H1 (cell line): ENCODE measurements at regions not wholly inside any gene's neighbourhood (a gene's known extent, or its start where the extent isn't known, plus 50 kb on each side); places are given as distances from the start of the nearest gene placed in this dataset.
A peak's percentile ranks its signal among the peaks of the same experiment; 100 is the strongest.

Source experiments
- CTCF ChIA-PET: fragments of 300-600 bp; sonication (Branson Sonifier 250); formaldehyde crosslinking; loops from one replicate; lab custom pipeline; 2021; ENCODE audit not compliant: partially characterized antibody; lab: Charles Lee
- POLR2A ChIA-PET: fragments of 300-600 bp; sonication (Branson Sonifier 250); formaldehyde crosslinking; loops from one replicate; lab custom pipeline; 2021; ENCODE audit warnings: inconsistent platforms; ENCODE audit not compliant: partially characterized antibody; lab: Charles Lee
- DNase-seq, 2 experiments: peaks; one replicate each; pipeline versions ENCODE4 v3.0.0 to v3.0.0-alpha.2; 2010 to 2022; ENCODE audit warnings: low spot score in 2 of 2, low read depth in 1 of 2, mixed read lengths in 1 of 2
- FAIRE-seq: peaks from 2 replicates; lab custom pipeline; 2011; peaks lifted over from hg19 to GRCh38; lab: Jason Lieb, UNC
- H2AFZ ChIP-seq: 2 replicates; pipeline ENCODE4 v1.8.1; 2012; ENCODE audit warnings: low read length, inconsistent platforms
- H2AK5ac ChIP-seq: 2 replicates; pipeline ENCODE4 v1.6.1; 2013; ENCODE audit warnings: low read depth, low read length
- H2BK120ac ChIP-seq: replicated peaks from 2 replicates; pipeline ENCODE3; 2013; ENCODE audit warnings: low read depth, low read length, inconsistent platforms
- H2BK12ac ChIP-seq: 2 replicates; pipeline ENCODE4 v1.6.1; 2013; ENCODE audit warnings: low read depth, low read length
- H2BK15ac ChIP-seq: 2 replicates; pipeline ENCODE4 v1.6.1; 2013; ENCODE audit warnings: low read length
- H2BK20ac ChIP-seq: 2 replicates; pipeline ENCODE4 v1.6.1; 2013; ENCODE audit warnings: low read length
- H2BK5ac ChIP-seq: 2 replicates; pipeline ENCODE4 v1.6.1; 2013; ENCODE audit warnings: low read depth, low read length
- H3K14ac ChIP-seq: 2 replicates; pipeline ENCODE4 v1.6.1; 2013; ENCODE audit warnings: inconsistent platforms; ENCODE audit not compliant: insufficient read length
- H3K18ac ChIP-seq: 2 replicates; pipeline ENCODE4 v1.6.1; 2013; ENCODE audit warnings: low read length; ENCODE audit errors: extremely low read depth
- H3K23ac ChIP-seq: 2 replicates; pipeline ENCODE4 v1.6.1; 2013; ENCODE audit warnings: inconsistent platforms; ENCODE audit not compliant: insufficient read length
- H3K23me2 ChIP-seq: 2 replicates; pipeline ENCODE4 v1.6.1; 2013; ENCODE audit warnings: low read depth, low read length
- H3K27ac ChIP-seq: 2 replicates; pipeline ENCODE4 v1.6.1; 2011; ENCODE audit warnings: low read depth, low read length, inconsistent platforms
- H3K27me3 ChIP-seq, 4 experiments: replicated peaks in 1 of 4; 1 replicate in 1 of 4; 2 replicates in 3 of 4; pipeline versions ENCODE4 v1.6.1 to v1.8.1; 2011 to 2013; ENCODE audit warnings: low read length in 3 of 4, mild to moderate bottlenecking in 3 of 4, inconsistent platforms in 2 of 4, mixed read lengths in 2 of 4, moderate library complexity in 1 of 4; ENCODE audit not compliant: control insufficient read depth in 3 of 4, insufficient read depth in 3 of 4; ENCODE audit errors: extremely low read depth in 1 of 4
- H3K36me3 ChIP-seq, 4 experiments: 2 replicates each; pipeline versions ENCODE4 v1.6.1 to v1.8.1; 2011 to 2013; ENCODE audit warnings: mild to moderate bottlenecking in 4 of 4, low read length in 3 of 4, moderate library complexity in 2 of 4, control low read depth in 1 of 4, inconsistent platforms in 1 of 4; ENCODE audit not compliant: insufficient read depth in 4 of 4, control insufficient read depth in 2 of 4
- H3K4ac ChIP-seq: replicated peaks from 2 replicates; pipeline ENCODE3; 2013; ENCODE audit warnings: low read length, low read depth, mixed read lengths, inconsistent platforms; ENCODE audit not compliant: insufficient read length
- H3K4me1 ChIP-seq, 4 experiments: replicated peaks in 1 of 4; 1 replicate in 1 of 4; 2 replicates in 3 of 4; pipeline versions ENCODE4 v1.6.1 to v1.8.1; 2011 to 2013; ENCODE audit warnings: low read length in 3 of 4, inconsistent platforms in 2 of 4, mixed read lengths in 1 of 4; ENCODE audit not compliant: insufficient read depth in 4 of 4, control insufficient read depth in 3 of 4
- H3K4me2 ChIP-seq, 2 experiments: 2 replicates each; pipeline versions ENCODE4 v1.6.1 to v1.8.1; 2011 to 2013; ENCODE audit warnings: low read depth in 2 of 2, low read length in 2 of 2, control low read depth in 1 of 2, inconsistent platforms in 1 of 2, mild to moderate bottlenecking in 1 of 2; ENCODE audit not compliant: insufficient read depth in 1 of 2
- H3K4me3 ChIP-seq, 4 experiments: fragments of 200-600, 300-600 bp in 1 of 4; sonication (generic), shearing (Covaris generic), sonication (Bioruptor Twin) in 1 of 4; 2 replicates each; pipeline versions ENCODE4 v1.5.1 to v1.8.1; 2011 to 2016; ENCODE audit warnings: low read length in 4 of 4, low read depth in 3 of 4, control low read depth in 2 of 4, inconsistent platforms in 2 of 4, mild to moderate bottlenecking in 2 of 4, mixed read lengths in 1 of 4, moderate library complexity in 1 of 4; ENCODE audit not compliant: insufficient read depth in 2 of 4; ENCODE audit errors: extremely low read depth in 1 of 4
- H3K56ac ChIP-seq: replicated peaks from 2 replicates; pipeline ENCODE3; 2013; ENCODE audit warnings: low read depth, mild to moderate bottlenecking, mixed read lengths, low read length, inconsistent platforms; ENCODE audit not compliant: insufficient read length
- H3K79me1 ChIP-seq: 2 replicates; pipeline ENCODE4 v1.6.1; 2013; ENCODE audit warnings: low read depth, low read length, control low read depth
- H3K79me2 ChIP-seq, 2 experiments: 2 replicates each; pipeline versions ENCODE4 v1.6.1 to v1.8.1; 2012 to 2013; ENCODE audit warnings: low read length in 2 of 2, mild to moderate bottlenecking in 2 of 2, inconsistent platforms in 1 of 2; ENCODE audit not compliant: insufficient read depth in 2 of 2, control insufficient read depth in 1 of 2
- H3K9ac ChIP-seq, 4 experiments: replicated peaks in 1 of 4; 1 replicate in 1 of 4; 2 replicates in 3 of 4; pipeline versions ENCODE4 v1.6.1 to v1.8.1; 2011 to 2013; ENCODE audit warnings: low read depth in 3 of 4, low read length in 3 of 4, control low read depth in 2 of 4, mild to moderate bottlenecking in 2 of 4, moderate library complexity in 2 of 4, inconsistent platforms in 1 of 4; ENCODE audit errors: extremely low read depth in 1 of 4
- H3K9me3 ChIP-seq, 2 experiments: 2 replicates each; pipeline versions ENCODE4 v1.6.1 to v1.8.1; 2012 to 2013; ENCODE audit warnings: mild to moderate bottlenecking in 2 of 2, moderate library complexity in 2 of 2, control low read depth in 1 of 2, inconsistent platforms in 1 of 2, low read depth in 1 of 2, low read length in 1 of 2, mixed read lengths in 1 of 2; ENCODE audit not compliant: insufficient read depth in 2 of 2
- H4K20me1 ChIP-seq, 2 experiments: replicated peaks in 1 of 2; 2 replicates each; pipeline versions ENCODE3 to v1.8.1; 2011 to 2013; ENCODE audit warnings: inconsistent platforms in 2 of 2, low read length in 2 of 2, mild to moderate bottlenecking in 1 of 2; ENCODE audit not compliant: insufficient read depth in 2 of 2, control insufficient read depth in 1 of 2
- H4K5ac ChIP-seq: 2 replicates; pipeline ENCODE4 v1.6.1; 2013; ENCODE audit warnings: low read length, low read depth, mixed read lengths, inconsistent platforms; ENCODE audit not compliant: insufficient read length
- H4K8ac ChIP-seq: 2 replicates; pipeline ENCODE4 v1.8.0; 2013; ENCODE audit warnings: mild to moderate bottlenecking, moderate library complexity, low read length, inconsistent platforms; ENCODE audit not compliant: insufficient read depth; ENCODE audit errors: extremely low read depth
- H4K91ac ChIP-seq: replicated peaks from 2 replicates; pipeline ENCODE3; 2013; ENCODE audit warnings: low read length, mixed read lengths, inconsistent platforms; ENCODE audit not compliant: insufficient read length
- CEBPB ChIP-seq: IDR thresholded peaks from 2 replicates; pipeline ENCODE4 v1.6.1; 2012; ENCODE audit warnings: low read depth, low read length
- RFX5 ChIP-seq: IDR thresholded peaks from 2 replicates; pipeline ENCODE4 v1.6.1; 2011; ENCODE audit warnings: low read depth, low read length, improper control_type of control experiment, borderline replicate concordance
- WGBS, 2 experiments: shearing (Covaris generic) in 1 of 2; methylation state at CpG; one replicate each; pipeline versions ENCODE4 v1.1.6 to v1.1.7; 2013 to 2015; ENCODE audit warnings: low lambda C conversion rate in 2 of 2, mixed read lengths in 2 of 2, inconsistent platforms in 1 of 2, low coverage in 1 of 2, missing lambda C conversion rate in 1 of 2; ENCODE audit not compliant: insufficient replicate concordance in 2 of 2, insufficient coverage in 1 of 2, insufficient read length in 1 of 2; ENCODE audit errors: extremely low coverage in 1 of 2, missing lambda C conversion rate in 1 of 2; 5-methylcytosine and 5-hydroxymethylcytosine counted together

DNA sequence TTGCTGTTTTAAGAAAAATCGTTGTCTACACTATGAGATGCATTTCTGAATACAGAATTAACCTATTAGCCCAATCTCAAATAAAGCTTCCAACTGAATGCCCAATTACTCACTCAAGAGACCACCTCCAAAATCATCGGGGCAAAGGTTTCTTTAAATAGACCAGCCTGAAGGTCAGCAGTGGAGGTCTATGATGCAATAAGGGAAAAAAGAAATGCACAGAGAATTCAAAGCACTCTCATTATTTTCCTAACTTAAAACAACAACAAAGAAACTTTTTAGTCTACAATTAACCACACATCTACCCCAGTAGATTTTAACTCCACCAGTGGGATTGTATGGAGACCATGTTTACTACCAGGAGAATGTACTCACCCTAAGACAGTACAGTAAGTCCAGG, 657.7 kb upstream of the CCDC54 start:
- Histone ChIP-seq H3K79me2 (no peaks in the 10 kb centered on the region), H3K36me3 (peaks cover 0 to 3% (median 0%) of the 10 kb centered on the region in 4 experiments; a peak in 1 of 8 replicates), H3K27ac (no peak overlapping the region), H3K4me1 (peaks cover 0 to 4% (median 0%) of the 10 kb centered on the region in 4 experiments; a peak in 1 of 7 replicates), H3K4me3 (no peak overlapping the region), H2BK120ac (no peak overlapping the region), H4K8ac (no peak overlapping the region), H2BK12ac (no peak overlapping the region), H3K23me2 (no peaks in the 10 kb centered on the region), H3K14ac (no peak overlapping the region), H3K79me1 (no peaks in the 10 kb centered on the region), H2AK5ac (no peak overlapping the region), H2BK15ac (no peak overlapping the region), H3K9ac (no peak overlapping the region), H4K91ac (no peak overlapping the region), H4K20me1 (no peaks in the 10 kb centered on the region), H4K5ac (no peak overlapping the region), H3K56ac (no peak overlapping the region), H3K4me2 (no peak overlapping the region), H3K4ac (no peak overlapping the region), H3K23ac (no peak overlapping the region), H2BK5ac (no peak overlapping the region), H3K27me3 (no peaks in the 10 kb centered on the region), H3K9me3 (no peaks in the 10 kb centered on the region), H3K18ac (no peak overlapping the region), H2BK20ac (no peak overlapping the region), H2AFZ (no peak overlapping the region)
- TF ChIP-seq CEBPB (peak; percentile 50; the same call in 1 of the 2 replicates), RFX5 (no peak)
- WGBS, 2 experiments = 86% methylated on average over 2 of the region's 2 CpGs; no CpG with 5 or more reads in 1 of the 2 experiments
- ChIA-PET POLR2A (no interaction called here), CTCF (no interaction called here)
- FAIRE-seq (no peak), DNase-seq (no peak)
